ENCODE measurements at regions not wholly inside any gene's neighbourhood (a gene's known extent, or its start where the extent isn't known, plus 50 kb on each side); places are given as distances from the start of the nearest gene placed in this dataset.
"Not testable (repeated sequence)": the region's sequence is repeated elsewhere in the genome, so short reads cannot be mapped to it uniquely, and the experiment has no call there.

DNA sequence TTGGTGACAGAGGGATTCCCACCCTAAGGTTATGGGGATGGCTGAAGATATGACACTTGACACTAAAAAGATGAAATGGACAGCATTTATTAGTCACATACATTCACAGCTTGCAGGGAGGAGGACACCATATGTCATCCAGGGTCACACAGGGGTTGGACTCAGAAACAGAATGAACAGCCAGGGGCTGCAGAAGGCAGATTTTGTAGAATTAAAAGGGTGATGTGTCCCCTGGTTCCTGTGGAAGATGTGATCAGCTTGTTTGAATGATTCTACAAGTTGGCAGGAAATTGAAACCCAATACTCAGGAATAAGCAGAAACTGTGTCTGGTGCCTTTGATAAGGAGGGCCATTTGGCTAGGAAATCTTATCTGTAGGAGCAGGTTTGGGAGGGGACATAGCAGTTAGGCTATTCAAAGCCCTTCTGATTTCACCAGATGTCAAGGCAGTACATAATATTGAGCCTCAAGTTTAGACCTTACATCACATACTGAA is 102.3 kb upstream of the GRIN3A start:
- no peak overlapping the region for H3K4me3 ChIP-seq (ENCODE audit: low read depth, low read length)
- TF ChIP-seq, protein P1, sequence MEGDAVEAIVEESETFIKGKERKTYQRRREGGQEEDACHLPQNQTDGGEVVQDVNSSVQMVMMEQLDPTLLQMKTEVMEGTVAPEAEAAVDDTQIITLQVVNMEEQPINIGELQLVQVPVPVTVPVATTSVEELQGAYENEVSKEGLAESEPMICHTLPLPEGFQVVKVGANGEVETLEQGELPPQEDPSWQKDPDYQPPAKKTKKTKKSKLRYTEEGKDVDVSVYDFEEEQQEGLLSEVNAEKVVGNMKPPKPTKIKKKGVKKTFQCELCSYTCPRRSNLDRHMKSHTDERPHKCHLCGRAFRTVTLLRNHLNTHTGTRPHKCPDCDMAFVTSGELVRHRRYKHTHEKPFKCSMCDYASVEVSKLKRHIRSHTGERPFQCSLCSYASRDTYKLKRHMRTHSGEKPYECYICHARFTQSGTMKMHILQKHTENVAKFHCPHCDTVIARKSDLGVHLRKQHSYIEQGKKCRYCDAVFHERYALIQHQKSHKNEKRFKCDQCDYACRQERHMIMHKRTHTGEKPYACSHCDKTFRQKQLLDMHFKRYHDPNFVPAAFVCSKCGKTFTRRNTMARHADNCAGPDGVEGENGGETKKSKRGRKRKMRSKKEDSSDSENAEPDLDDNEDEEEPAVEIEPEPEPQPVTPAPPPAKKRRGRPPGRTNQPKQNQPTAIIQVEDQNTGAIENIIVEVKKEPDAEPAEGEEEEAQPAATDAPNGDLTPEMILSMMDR (conservative IDR thresholded peaks at IDR 0.05; ENCODE audit: low read depth, low read length) = no peak
- no peak for DNase-seq (ENCODE audit: low read depth)

GRCh38 chr9:101838988-101839387 is 100.5 kb upstream of the GRIN3A start:
- not testable (repeated sequence) for DNase-seq (ENCODE audit: low read depth); H3K4me3 ChIP-seq (ENCODE audit: low read depth, low read length)

DNA sequence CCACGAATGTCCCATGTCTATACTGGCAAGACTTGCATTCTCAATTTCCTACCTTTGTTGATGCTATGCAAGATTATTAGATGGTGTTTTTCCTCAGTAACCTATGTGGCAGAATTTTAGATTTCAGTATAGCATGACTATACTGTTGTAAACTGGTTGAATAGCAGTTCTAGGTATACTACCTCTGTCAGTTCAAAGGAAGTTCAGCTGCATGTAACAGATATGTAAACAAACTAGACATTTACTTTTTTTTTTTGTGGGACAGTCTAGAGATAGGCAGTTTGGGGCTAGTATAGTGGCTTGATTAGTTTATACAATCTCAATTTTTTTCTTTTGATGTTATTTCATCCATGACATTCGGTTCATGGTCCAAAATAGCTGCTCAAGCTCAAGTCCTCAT is 97.6 kb upstream of the GRIN3A start:
- H3K4me3 ChIP-seq (ENCODE audit: low read depth, low read length) = no peak overlapping the region
- TF ChIP-seq, protein P1 (conservative IDR thresholded peaks at IDR 0.05; ENCODE audit: low read depth, low read length) = no peak
- no peak for DNase-seq (ENCODE audit: low read depth)

DNA sequence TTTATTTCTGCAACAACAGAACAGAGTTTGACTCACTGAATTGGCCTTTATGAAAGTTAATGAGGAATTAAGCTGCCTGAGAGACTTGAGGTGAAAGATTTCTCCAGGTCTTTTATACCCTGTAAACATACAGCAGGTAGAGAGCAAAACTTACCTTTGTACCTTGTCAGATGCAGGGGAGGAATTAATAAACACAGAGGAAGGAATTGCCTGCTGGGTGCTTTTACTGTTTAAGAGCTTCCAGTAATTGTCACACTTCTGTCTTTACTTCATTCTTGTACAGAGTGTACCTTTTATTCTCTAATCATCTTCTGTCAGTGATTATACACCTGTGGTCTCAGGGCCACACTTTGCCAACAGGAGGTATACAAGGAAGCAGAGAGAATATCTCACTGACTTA is 94.0 kb upstream of the GRIN3A start:
- TF ChIP-seq, protein P1 (conservative IDR thresholded peaks at IDR 0.05; ENCODE audit: low read depth, low read length) = no peak
- DNase-seq (ENCODE audit: low read depth) = no peak
- no peak overlapping the region for H3K4me3 ChIP-seq (ENCODE audit: low read depth, low read length)

GRCh38 chr9:101821450-101821849 is 83.0 kb upstream of the GRIN3A start:
- H3K4me3 ChIP-seq (ENCODE audit: low read depth, low read length); DNase-seq (ENCODE audit: low read depth): not testable (repeated sequence)

GRCh38 chr9:101820983-101821382 is 82.5 kb upstream of the GRIN3A start:
- not testable (repeated sequence) for H3K4me3 ChIP-seq (ENCODE audit: low read depth, low read length); DNase-seq (ENCODE audit: low read depth)

DNA sequence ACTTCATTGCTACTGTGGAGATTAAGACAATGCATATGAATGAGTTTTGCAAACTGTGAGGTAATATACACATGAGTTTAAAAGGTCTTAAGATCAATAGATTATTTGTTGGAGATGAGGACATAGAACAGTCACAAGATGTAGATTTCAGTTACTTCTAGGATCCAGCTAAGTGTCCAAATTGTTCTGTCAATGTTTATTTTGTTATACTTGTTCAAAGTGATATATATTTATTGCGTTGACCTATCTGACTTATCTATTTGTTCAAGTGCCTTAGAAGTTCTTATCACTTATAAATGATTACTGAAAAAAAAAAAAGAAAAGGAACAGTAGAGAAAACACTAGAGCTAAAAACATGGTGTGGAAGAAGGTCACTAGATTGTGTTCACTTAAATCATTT is 75.6 kb upstream of the GRIN3A start:
- no peak for DNase-seq (ENCODE audit: low read depth)
- TF ChIP-seq, protein P1 (conservative IDR thresholded peaks at IDR 0.05; ENCODE audit: low read depth, low read length) = no peak
- no peak overlapping the region for H3K4me3 ChIP-seq (ENCODE audit: low read depth, low read length)

DNA sequence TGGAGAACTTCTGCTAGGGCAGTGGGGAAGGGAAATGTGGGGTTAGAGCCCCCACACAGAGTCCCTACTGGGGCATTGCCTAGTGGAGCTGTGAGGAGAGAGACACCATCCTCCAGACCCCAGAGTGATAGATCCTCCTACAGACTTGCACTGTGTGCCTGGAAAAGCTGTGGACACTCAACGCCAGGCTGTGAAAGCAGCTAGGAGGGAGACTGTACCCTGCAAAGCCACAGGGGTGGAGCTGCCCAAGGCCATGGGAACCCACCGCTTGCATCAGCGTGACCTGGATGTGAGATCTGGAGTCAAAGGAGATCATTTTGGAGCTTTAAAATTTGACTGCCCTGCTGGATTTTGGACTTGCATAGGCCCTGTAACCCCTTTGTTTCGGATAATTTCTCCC is 69.4 kb upstream of the GRIN3A start:
- H3K4me3 ChIP-seq (ENCODE audit: low read depth, low read length); DNase-seq (ENCODE audit: low read depth): not testable (repeated sequence)

DNA sequence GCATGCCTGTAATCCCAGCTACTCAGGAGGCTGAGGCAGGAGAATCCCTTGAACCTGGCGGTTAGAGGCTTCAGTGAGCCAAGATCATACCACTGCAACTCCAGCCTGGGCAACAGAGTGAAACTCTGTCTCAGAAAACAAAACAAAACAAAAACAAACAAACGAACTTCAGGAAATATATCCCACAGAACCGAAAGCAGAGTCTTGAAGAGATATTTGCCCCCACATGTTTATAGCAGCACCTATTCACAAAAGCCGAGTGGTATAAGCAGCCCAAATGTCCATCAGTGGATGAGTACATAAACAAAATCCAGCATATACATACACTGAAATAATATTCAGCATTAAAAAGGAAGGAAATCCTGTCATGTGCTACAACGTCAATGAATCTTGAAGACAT is 57.6 kb upstream of the GRIN3A start:
- TF ChIP-seq, protein P1 (conservative IDR thresholded peaks at IDR 0.05; ENCODE audit: low read depth, low read length) = no peak
- H3K4me3 ChIP-seq (ENCODE audit: low read depth, low read length) = no peak overlapping the region
- no peak for DNase-seq (ENCODE audit: low read depth)
